WTC11 (cell line): ENCODE measurements at regions not wholly inside any gene's neighbourhood (a gene's known extent, or its start where the extent isn't known, plus 50 kb on each side); places are given as distances from the start of the nearest gene placed in this dataset.

ENCODE experiments used
- ATF1 ChIP-seq: sonication (generic); formaldehyde crosslinking; IDR thresholded peaks from 2 replicates; pipeline ENCODE4 v1.8.1; 2023; ENCODE audit warnings: mild to moderate bottlenecking, moderate library complexity, missing genetic modification reagents
- CTCF ChIP-seq: fragments of 200-600 bp; IDR thresholded peaks from 2 replicates; pipeline ENCODE4 v1.8.0; 2022; ENCODE audit warnings: antibody characterized with exemption
- FOXP1 ChIP-seq: sonication (generic); formaldehyde crosslinking; IDR thresholded peaks from 2 replicates; pipeline ENCODE4 v1.8.0; 2022; ENCODE audit warnings: missing genetic modification reagents, mild to moderate bottlenecking, moderate library complexity, borderline replicate concordance
- NR3C1 ChIP-seq: sonication (generic); formaldehyde crosslinking; conservative IDR thresholded peaks from 2 replicates; pipeline ENCODE4 v1.8.1; 2023; ENCODE audit warnings: low read depth, mild to moderate bottlenecking, missing genetic modification reagents

- TF ChIP-seq CTCF, result no peak
- no peak for TF ChIP-seq NR3C1 (CRISPR knock-in tag)
- no peak for TF ChIP-seq ATF1 (CRISPR knock-in tag)
- no peak for TF ChIP-seq FOXP1 (CRISPR knock-in tag)
Measured at GRCh38 chr21:35448876-35449599, 399.9 kb upstream of the RUNX1 start.
